MV-4-11 (cell line): ENCODE measurements at regions not wholly inside any gene's neighbourhood (a gene's known extent, or its start where the extent isn't known, plus 50 kb on each side); places are given as distances from the start of the nearest gene placed in this dataset.

Experiments used
- DNase-seq: peaks from one replicate; lab custom pipeline; 2025; lab: John Stamatoyannopoulos, UW

DNA sequence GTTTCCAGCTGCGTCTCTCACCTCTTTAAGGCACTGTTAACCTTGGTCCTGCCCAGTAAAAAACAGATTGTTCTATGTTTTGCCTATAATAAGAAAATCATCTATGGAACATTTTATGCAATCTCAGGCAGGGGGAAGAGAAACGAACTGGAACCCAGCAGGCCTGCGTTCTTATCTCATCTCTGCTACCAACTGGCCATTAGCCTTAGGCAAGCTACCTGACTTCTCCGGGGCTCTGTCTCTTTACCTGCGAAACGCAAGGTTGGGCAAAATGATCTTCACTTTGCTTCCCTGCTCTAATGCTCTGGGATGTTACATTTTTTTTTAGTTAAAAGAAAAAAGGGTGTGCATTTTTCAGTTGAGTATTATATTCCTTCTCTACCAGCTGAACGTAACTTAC lies 70.5 kb upstream of the WIPF1 start:
- DNase-seq: no peak

DNA sequence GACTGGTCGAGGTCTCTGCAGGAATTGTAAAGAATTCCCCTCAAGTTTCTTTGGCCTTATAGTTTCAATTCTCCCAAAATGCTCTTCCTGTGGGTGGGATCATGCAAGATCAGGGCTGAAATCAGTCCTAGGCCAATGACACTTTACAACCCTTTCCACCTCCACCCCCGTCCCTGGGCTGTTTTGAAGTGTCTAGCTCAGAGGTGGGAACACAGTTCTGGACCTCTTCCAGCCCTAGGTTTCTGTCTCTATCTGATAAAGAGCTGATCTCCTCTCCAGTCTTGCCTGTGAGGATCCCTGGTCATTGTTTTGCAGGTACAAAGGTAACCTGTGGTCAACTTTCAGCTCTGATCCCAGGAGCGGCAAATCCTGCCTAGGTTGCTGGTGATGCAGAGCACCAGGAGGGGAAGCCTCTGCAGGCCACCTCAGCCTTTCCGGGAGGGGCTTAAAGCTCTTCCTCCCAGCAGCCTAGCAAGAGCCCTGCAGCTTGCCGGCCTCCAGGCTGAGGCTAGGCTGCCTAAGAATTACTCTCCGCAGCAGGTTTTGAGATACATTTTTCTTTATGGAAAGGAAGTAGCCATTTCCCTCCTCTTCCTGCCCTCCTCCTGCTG lies 69.8 kb upstream of the WIPF1 start:
- peak; percentile 31 for DNase-seq

DNA sequence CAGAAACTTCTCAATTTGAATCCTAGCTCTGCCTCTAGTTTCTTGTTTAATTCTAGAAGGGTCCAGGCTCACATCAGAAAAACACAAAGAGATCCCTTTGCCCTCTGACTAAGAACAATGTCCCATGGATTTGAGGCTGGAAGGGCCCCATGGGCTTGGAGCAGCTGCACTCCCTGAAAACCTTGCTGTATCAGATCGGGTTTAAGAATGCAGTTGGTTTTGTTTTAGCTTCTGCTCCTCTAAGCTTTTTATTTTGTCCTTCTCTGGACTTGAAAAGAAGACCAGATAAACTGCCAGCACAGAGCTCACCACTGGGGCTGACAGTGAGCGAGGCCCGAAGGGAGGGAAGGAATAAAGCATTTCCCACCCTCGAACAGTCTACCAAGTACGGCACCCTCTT lies 69.2 kb upstream of the WIPF1 start:
- DNase-seq: peak; percentile 51

- DNase-seq: peak; percentile 93
Observed at GRCh38 chr2:174666312-174666711, 68.7 kb upstream of the WIPF1 start.

- DNase-seq: peak; percentile 26
Observed at GRCh38 chr2:174664084-174664759, 66.6 kb upstream of the WIPF1 start.

- DNase-seq: no peak
Observed at GRCh38 chr2:174663550-174663949, 65.9 kb upstream of the WIPF1 start.

- peak; percentile 52 for DNase-seq
Observed at GRCh38 chr2:174662859-174663258, 65.3 kb upstream of the WIPF1 start.

- no peak for DNase-seq
Observed at GRCh38 chr2:174662459-174662858, 64.9 kb upstream of the WIPF1 start.

GRCh38 chr2:174660984-174661675 lies 63.5 kb upstream of the WIPF1 start:
- DNase-seq: no peak

GRCh38 chr2:174659069-174659900 lies 61.7 kb upstream of the WIPF1 start:
- no peak for DNase-seq

DNA sequence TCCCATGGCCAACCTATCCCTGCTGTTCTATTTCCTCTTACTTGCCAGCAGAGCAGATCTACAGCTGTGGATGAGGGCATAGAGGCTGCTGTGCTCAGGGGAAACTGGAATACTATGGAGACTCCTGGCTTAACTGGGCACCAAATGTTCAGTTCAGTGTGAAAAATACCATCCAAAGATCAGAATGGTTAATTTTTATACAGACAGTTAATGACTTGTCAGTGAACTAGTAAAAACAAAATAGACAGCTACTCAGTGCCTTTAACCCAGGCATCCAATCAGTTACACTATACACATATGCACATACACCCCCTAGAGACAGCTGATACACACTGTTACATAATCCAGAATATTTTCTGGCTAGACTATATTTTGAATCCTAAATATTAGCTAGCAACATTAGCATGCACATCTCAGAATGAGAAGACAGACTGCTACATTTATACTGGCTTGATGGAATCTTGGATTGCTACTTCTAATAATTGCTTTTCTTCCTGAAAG lies 59.1 kb upstream of the WIPF1 start:
- no peak for DNase-seq

DNA sequence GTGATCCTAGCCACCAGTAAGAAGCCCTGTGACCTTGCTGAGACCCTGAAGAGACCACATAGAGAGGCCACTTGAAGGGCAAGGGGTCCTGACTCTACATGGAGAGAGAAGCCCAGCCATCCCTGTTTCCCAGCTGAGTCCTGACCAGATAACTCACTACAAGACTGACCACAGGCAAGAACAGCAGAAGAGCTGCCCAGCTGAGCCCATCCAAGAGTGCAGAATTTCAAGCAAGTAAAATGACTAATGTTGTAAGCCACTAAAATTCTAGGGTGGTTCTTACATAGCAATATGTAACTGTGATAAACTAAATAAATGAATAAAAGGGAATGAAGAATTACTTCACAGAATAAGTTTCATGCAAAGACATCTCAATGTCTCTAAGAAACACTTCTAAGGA lies 58.4 kb upstream of the WIPF1 start:
- no peak for DNase-seq

DNA sequence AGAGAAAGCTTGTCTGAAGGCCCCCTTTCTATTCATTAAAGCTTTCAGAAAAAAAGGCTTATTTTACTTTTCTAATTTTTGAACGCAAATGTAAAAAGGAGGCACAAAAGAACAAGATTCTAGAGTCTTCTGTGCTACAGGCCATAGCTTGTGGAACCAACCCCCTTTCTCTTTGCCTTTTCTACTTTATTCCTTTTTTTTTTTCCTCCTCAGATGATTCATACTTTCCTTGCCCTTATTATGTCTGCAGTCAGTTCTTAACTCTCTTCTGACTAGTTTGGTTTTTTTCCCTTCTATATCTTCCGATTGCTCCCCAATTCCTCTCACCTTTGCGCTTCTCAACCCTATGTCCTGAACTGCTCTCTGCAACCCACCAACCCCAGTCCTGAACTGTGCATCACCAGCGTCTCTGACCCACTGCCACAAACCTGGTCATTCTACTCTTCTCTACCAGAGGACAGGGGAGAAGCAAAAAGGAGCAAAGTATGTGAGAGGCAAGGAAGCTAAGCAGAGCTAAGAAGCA lies 56.9 kb upstream of the WIPF1 start:
- DNase-seq: peak; percentile 42

DNA sequence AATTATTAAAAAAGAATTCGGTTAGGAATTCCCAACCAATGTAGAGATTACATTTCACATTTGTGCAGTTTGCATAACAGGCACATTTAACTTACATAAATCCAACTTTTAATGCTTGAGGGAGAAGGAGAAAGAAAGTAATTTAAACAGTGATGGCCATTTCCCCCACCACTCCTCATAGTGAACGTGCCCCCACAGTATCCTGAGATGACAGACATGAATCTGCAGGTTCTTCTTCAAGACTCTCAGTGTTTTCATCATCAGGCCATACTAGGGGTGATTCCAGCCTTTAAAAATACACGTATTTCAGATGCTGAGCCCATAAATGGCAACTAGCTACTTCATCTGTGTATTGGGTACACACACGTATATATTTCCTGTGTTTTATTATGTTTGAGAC lies 51.3 kb upstream of the WIPF1 start:
- no peak for DNase-seq
